ENCODE measurements at regions not wholly inside any gene's neighbourhood (a gene's known extent, or its start where the extent isn't known, plus 50 kb on each side); places are given as distances from the start of the nearest gene placed in this dataset.

- DNase-seq (ENCODE audit: low spot score in 2 of 2) = no peak
- Histone ChIP-seq H3K27me3 (no peaks in the 10 kb centered on the region), H3K9me3 (no peaks in the 10 kb centered on the region), H3K4me1 (no peaks in the 10 kb centered on the region), H3K27ac (no peak overlapping the region), H3K36me3 (no peaks in the 10 kb centered on the region), H3K4me3 (no peak overlapping the region)
- TF ChIP-seq, protein P1, sequence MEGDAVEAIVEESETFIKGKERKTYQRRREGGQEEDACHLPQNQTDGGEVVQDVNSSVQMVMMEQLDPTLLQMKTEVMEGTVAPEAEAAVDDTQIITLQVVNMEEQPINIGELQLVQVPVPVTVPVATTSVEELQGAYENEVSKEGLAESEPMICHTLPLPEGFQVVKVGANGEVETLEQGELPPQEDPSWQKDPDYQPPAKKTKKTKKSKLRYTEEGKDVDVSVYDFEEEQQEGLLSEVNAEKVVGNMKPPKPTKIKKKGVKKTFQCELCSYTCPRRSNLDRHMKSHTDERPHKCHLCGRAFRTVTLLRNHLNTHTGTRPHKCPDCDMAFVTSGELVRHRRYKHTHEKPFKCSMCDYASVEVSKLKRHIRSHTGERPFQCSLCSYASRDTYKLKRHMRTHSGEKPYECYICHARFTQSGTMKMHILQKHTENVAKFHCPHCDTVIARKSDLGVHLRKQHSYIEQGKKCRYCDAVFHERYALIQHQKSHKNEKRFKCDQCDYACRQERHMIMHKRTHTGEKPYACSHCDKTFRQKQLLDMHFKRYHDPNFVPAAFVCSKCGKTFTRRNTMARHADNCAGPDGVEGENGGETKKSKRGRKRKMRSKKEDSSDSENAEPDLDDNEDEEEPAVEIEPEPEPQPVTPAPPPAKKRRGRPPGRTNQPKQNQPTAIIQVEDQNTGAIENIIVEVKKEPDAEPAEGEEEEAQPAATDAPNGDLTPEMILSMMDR (IDR thresholded peaks at IDR 0.05) = no peak
- intact Hi-C loops (cut with DNase I) = no loop called here
Observed at GRCh38 chr2:215683295-215683694, 247.4 kb upstream of the FN1 start.

- H3K27ac ChIP-seq = no peak overlapping the region
- TF ChIP-seq, protein P1 (IDR thresholded peaks at IDR 0.05) = no peak
Observed at GRCh38 chr2:215681799-215682596, 246.1 kb upstream of the FN1 start.

DNA sequence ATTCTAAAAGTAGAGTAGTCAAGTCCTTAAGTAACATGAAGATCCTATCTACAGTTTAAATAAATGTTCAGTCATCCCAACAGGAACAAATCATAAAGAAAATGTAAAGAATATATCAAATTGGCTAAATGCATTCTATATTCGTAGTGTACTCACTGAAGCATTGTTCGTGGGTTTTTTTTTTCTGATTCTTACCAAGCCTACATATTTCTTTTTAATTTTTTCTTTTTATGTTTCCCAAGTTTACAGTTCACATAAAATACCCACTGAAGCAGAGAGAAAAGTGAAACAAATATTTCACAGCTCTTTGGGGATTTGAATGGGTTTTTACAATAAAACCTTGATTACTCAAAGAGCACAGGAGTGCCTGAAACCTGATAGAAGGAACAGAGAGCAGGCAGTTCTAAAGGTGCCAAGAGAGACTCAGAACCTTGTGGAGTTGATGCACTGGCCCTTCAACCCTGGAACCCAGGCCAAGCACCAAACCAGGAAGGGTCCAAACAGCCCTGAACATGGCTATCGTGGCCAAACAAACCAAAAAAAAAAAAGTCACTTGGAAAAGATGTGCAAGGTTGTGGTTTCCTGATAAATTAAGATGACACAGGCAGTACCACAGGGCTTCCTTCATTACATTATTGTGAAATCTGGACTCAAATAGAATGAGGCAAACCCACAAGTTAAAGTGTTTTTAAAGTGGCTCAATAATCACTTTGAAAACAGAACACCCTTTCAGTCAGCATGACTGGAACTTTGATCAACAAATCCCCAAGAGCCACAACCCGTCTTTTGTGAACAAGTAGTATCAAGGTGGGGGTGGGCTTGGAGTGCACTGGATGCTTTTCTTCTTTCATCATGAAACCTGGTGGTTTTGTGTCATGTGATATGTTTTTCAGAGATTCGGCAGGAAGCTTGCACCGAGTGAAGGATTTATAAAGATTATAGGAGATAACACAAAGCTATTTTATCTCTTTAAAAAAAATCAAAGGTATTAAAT, 245.0 kb upstream of the FN1 start:
- Histone ChIP-seq H3K27ac (no peak overlapping the region), H3K27me3 (no peaks in the 10 kb centered on the region), H3K9me3 (no peaks in the 10 kb centered on the region), H3K4me3 (no peak overlapping the region), H3K36me3 (no peaks in the 10 kb centered on the region), H3K4me1 (no peaks in the 10 kb centered on the region)
- TF ChIP-seq, protein P1 (IDR thresholded peaks at IDR 0.05) = no peak
- intact Hi-C loops (cut with DNase I) = no loop called here
- no peak for DNase-seq (ENCODE audit: low spot score in 2 of 2)

More at GRCh38 chr2:215681799-215682596, 246.1 kb upstream of the FN1 start:
- no peaks in the 10 kb centered on the region for H3K4me1 ChIP-seq
- H3K9me3 ChIP-seq = no peaks in the 10 kb centered on the region
- intact Hi-C loops (cut with DNase I) = no loop called here
- no peak overlapping the region for H3K4me3 ChIP-seq
- H3K36me3 ChIP-seq = no peaks in the 10 kb centered on the region
- H3K27me3 ChIP-seq = no peaks in the 10 kb centered on the region
- no peak for DNase-seq (ENCODE audit: low spot score in 2 of 2)

- Histone ChIP-seq H3K4me3 (no peak overlapping the region), H3K4me1 (no peaks in the 10 kb centered on the region), H3K27ac (no peak overlapping the region), H3K36me3 (no peaks in the 10 kb centered on the region), H3K9me3 (no peaks in the 10 kb centered on the region), H3K27me3 (no peaks in the 10 kb centered on the region)
- intact Hi-C loops (cut with DNase I) = no loop called here
- no peak for DNase-seq (ENCODE audit: low spot score in 2 of 2)
- TF ChIP-seq, protein P1 (IDR thresholded peaks at IDR 0.05) = no peak
Observed at GRCh38 chr2:215678094-215678493, 242.2 kb upstream of the FN1 start.

- TF ChIP-seq, protein P1 (IDR thresholded peaks at IDR 0.05) = no peak
- Histone ChIP-seq H3K4me3 (no peak overlapping the region), H3K27ac (no peak overlapping the region), H3K9me3 (peaks cover 0 to 6% of the 10 kb centered on the region in 2 donors), H3K4me1 (no peaks in the 10 kb centered on the region), H3K36me3 (no peaks in the 10 kb centered on the region), H3K27me3 (no peaks in the 10 kb centered on the region)
- DNase-seq (ENCODE audit: low spot score in 2 of 2) = no peak
- intact Hi-C loops (cut with DNase I) = no loop called here
Observed at GRCh38 chr2:215677481-215677880, 241.6 kb upstream of the FN1 start.

Measured in ascending aorta (tissue), 2 donors.